A549 (cell line): ENCODE measurements at regions not wholly inside any gene's neighbourhood (a gene's known extent, or its start where the extent isn't known, plus 50 kb on each side); places are given as distances from the start of the nearest gene placed in this dataset.

Experiments used
- ATAC-seq, 2 experiments: fragments of 200-7000 bp in 1 of 2; fragments of >200 bp in 1 of 2; cut with Nextera tagmentation in 1 of 2; cut with Tn5 transposase in 1 of 2; 3 replicates each; pipeline versions ENCODE4 v1.8.0 to v1.9.1; 2018 to 2020; ENCODE audit warnings: mild to moderate bottlenecking in 1 of 2, moderate library complexity in 1 of 2
- CTCF ChIA-PET: fragments of 300-600 bp; sonication (Branson Sonifier 250); formaldehyde crosslinking; extraction: SDS; loops from one replicate; lab custom pipeline; 2021; ENCODE audit warnings: antibody characterized with exemption, inconsistent platforms; lab: Yijun Ruan, JAX
- POLR2A ChIA-PET: fragments of 350-600 bp; formaldehyde crosslinking; extraction: SDS; loops from one replicate; lab custom pipeline; 2021; ENCODE audit warnings: antibody characterized with exemption, inconsistent platforms; lab: Yijun Ruan, JAX
- DNase-seq, 2 experiments: peaks; one replicate each; pipeline versions ENCODE4 v3.0.0 to v3.0.0-alpha.2; 2011 to 2016; ENCODE audit warnings: low read depth in 1 of 2, low spot score in 1 of 2
- FAIRE-seq: peaks from 2 replicates; lab custom pipeline; 2011; peaks lifted over from hg19 to GRCh38; lab: Jason Lieb, UNC
- H3K27ac ChIP-seq, 2 experiments: fragments of >200 bp; sonication (Bioruptor Twin); formaldehyde crosslinking; 3 replicates each; pipeline ENCODE4 v1.5.1; 2016 to 2017
- H3K4me1 ChIP-seq: fragments of >200 bp; sonication (Bioruptor Twin); formaldehyde crosslinking; 3 replicates; pipeline ENCODE4 v1.6.1; 2016
- H3K4me2 ChIP-seq: fragments of >200 bp; sonication (Bioruptor Twin); formaldehyde crosslinking; 3 replicates; pipeline ENCODE4 v1.6.1; 2016
- H3K4me3 ChIP-seq: fragments of >200 bp; sonication (Bioruptor Twin); formaldehyde crosslinking; 3 replicates; pipeline ENCODE4 v1.5.1; 2016
- H3K9me3 ChIP-seq: fragments of >200 bp; sonication (Bioruptor Twin); formaldehyde crosslinking; 3 replicates; pipeline ENCODE4 v1.6.1; 2016
- ATOH8 ChIP-seq: fragments of 250-450 bp; sonication (Bioruptor Pico); IDR thresholded peaks from 2 replicates; pipeline ENCODE4 v1.5.0; 2020; ENCODE audit warnings: low read depth, mild to moderate bottlenecking, moderate library complexity
- CBX2 ChIP-seq: fragments of 200-600 bp; sonication (generic); IDR thresholded peaks from 2 replicates; pipeline ENCODE4 v1.6.1; 2016; ENCODE audit warnings: low read depth, mild to moderate bottlenecking, borderline replicate concordance
- CHD2 ChIP-seq: fragments of 150-350 bp; IDR thresholded peaks from 2 replicates; pipeline ENCODE4 v1.6.1; 2014; ENCODE audit warnings: low read length; ENCODE audit not compliant: partially characterized antibody
- EP300 ChIP-seq, 2 experiments: fragments of >200 bp; sonication (Bioruptor Twin); formaldehyde crosslinking; IDR thresholded peaks; 2 replicates in 1 of 2; 3 replicates in 1 of 2; pipeline ENCODE4 v1.6.1; 2016 to 2017
- FOSB ChIP-seq: fragments of 250-450 bp; sonication (Bioruptor Pico); IDR thresholded peaks from 2 replicates; pipeline ENCODE4 v1.5.0; 2020; ENCODE audit warnings: mild to moderate bottlenecking, moderate library complexity
- FOSL2 ChIP-seq, 2 experiments: fragments of 450-650 bp in 1 of 2; fragments of >200 bp in 1 of 2; sonication (Bioruptor Twin) in 1 of 2; formaldehyde crosslinking; IDR thresholded peaks; 2 replicates each; pipeline versions ENCODE4 v1.5.0 to v1.6.1; 2016 to 2020; ENCODE audit warnings: mild to moderate bottlenecking in 1 of 2, moderate library complexity in 1 of 2
- FOXS1 ChIP-seq: fragments of 250-450 bp; sonication (Bioruptor Pico); IDR thresholded peaks from 2 replicates; pipeline ENCODE4 v1.5.0; 2020; ENCODE audit warnings: mild to moderate bottlenecking, moderate library complexity
- GATA3 ChIP-seq: IDR thresholded peaks from 2 replicates; pipeline ENCODE4 v1.6.1; 2012; ENCODE audit warnings: borderline replicate concordance
- HEYL ChIP-seq: fragments of 250-450 bp; sonication (Bioruptor Pico); IDR thresholded peaks from 2 replicates; pipeline ENCODE4 v1.8.0; 2021; ENCODE audit warnings: mild to moderate bottlenecking, moderate library complexity
- HMGXB4 ChIP-seq: fragments of 250-450 bp; sonication (Bioruptor Pico); IDR thresholded peaks from 2 replicates; pipeline ENCODE4 v1.5.0; 2021; ENCODE audit warnings: mild to moderate bottlenecking, moderate library complexity, borderline replicate concordance
- HOXB13 ChIP-seq: fragments of 250-450 bp; sonication (Bioruptor Pico); IDR thresholded peaks from 2 replicates; pipeline ENCODE4 v1.5.0; 2020; ENCODE audit warnings: low read depth, mild to moderate bottlenecking, moderate library complexity
- HOXB5 ChIP-seq: fragments of 250-450 bp; sonication (Bioruptor Pico); IDR thresholded peaks from 2 replicates; pipeline ENCODE4 v1.5.0; 2020; ENCODE audit warnings: mild to moderate bottlenecking, moderate library complexity
- JUN ChIP-seq, 2 experiments: fragments of >200 bp; sonication (Bioruptor Twin); formaldehyde crosslinking; IDR thresholded peaks; 2 replicates in 1 of 2; 3 replicates in 1 of 2; pipeline ENCODE4 v1.6.1; 2016 to 2017
- JUNB ChIP-seq: fragments of >200 bp; sonication (Bioruptor Twin); formaldehyde crosslinking; IDR thresholded peaks from 2 replicates; pipeline ENCODE4 v1.6.1; 2016
- MAFK ChIP-seq: fragments of 450-650 bp; IDR thresholded peaks from 2 replicates; pipeline ENCODE4 v1.6.1; 2014; ENCODE audit not compliant: partially characterized antibody
- MAX ChIP-seq: IDR thresholded peaks from 2 replicates; pipeline ENCODE4 v1.6.1; 2012
- MAZ ChIP-seq: fragments of 150-350 bp; IDR thresholded peaks from 2 replicates; pipeline ENCODE4 v1.6.1; 2014; ENCODE audit warnings: antibody characterized with exemption, low read depth, low read length, borderline replicate concordance
- NPAS2 ChIP-seq: fragments of 250-450 bp; sonication (Bioruptor Pico); IDR thresholded peaks from 2 replicates; pipeline ENCODE4 v1.8.0; 2022; ENCODE audit warnings: mild to moderate bottlenecking, moderate library complexity, borderline replicate concordance
- RARB ChIP-seq: fragments of 250-450 bp; sonication (Bioruptor Pico); IDR thresholded peaks from 2 replicates; pipeline ENCODE4 v1.8.0; 2021; ENCODE audit warnings: mild to moderate bottlenecking, moderate library complexity
- RCOR1 ChIP-seq: fragments of 150-350 bp; IDR thresholded peaks from 2 replicates; pipeline ENCODE4 v1.6.1; 2014; ENCODE audit warnings: antibody characterized with exemption, low read length, low read depth
- RNF2 ChIP-seq: fragments of 200-600 bp; sonication (generic); IDR thresholded peaks from 2 replicates; pipeline ENCODE4 v1.6.1; 2016; ENCODE audit warnings: low read depth, mild to moderate bottlenecking, antibody characterized with exemption, moderate library complexity, borderline replicate concordance
- TFCP2L1 ChIP-seq: fragments of 250-450 bp; sonication (Bioruptor Pico); IDR thresholded peaks from 2 replicates; pipeline ENCODE4 v1.5.0; 2021; ENCODE audit warnings: mild to moderate bottlenecking
- TP53 ChIP-seq: fragments of 250-450 bp; sonication (Bioruptor Pico); IDR thresholded peaks from 2 replicates; pipeline ENCODE4 v1.5.0; 2021; ENCODE audit warnings: mild to moderate bottlenecking, moderate library complexity
- ZC3H11A ChIP-seq: fragments of 450-650 bp; IDR thresholded peaks from 2 replicates; pipeline ENCODE4 v1.6.1; 2014; ENCODE audit warnings: antibody characterized with exemption, mild to moderate bottlenecking
- ZFP36 ChIP-seq: fragments of 450-650 bp; IDR thresholded peaks from 2 replicates; pipeline ENCODE4 v1.6.1; 2014; ENCODE audit warnings: borderline replicate concordance; ENCODE audit not compliant: partially characterized antibody
- WGBS: methylation state at CpG from one replicate; pipeline ENCODE4 v1.1.6; 2017; ENCODE audit errors: missing lambda C conversion rate; 5-methylcytosine and 5-hydroxymethylcytosine counted together
- TF ChIP-seq, protein P1 (sequence below): fragments of 200-600 bp; sonication (generic); IDR thresholded peaks from 2 replicates; pipeline ENCODE4 v1.6.1; 2016; ENCODE audit warnings: antibody characterized with exemption, mild to moderate bottlenecking, moderate library complexity
- TF ChIP-seq, protein P2 (sequence below): fragments of >200 bp; sonication (Bioruptor Twin); formaldehyde crosslinking; IDR thresholded peaks from 3 replicates; pipeline ENCODE4 v1.6.1; 2016
- TF ChIP-seq, protein P3 (sequence below): fragments of >200 bp; sonication (Bioruptor Twin); formaldehyde crosslinking; IDR thresholded peaks from 2 replicates; pipeline ENCODE4 v1.6.1; 2016

DNA sequence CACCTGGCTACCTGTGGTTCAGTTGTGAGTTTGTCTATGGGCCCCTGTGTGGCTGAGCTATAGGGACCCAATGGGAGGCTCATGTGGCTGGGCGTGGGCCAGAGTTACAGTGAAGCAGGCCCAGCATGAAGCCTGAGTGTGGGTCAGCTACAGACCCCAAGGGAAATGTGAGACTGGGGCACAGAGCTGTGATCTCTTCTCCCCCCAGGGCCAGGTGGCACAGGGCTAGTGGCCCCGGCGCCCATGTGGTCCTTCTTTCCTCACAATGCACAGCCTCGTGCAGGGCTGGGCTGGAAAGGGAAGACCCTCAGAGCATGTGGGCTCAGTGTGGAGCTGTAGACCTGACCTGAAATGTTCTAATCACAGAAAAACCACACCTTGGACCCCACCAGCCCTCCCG, 71.6 kb upstream of the NECTIN1 start:
- no peaks in the 10 kb centered on the region for H3K4me1 ChIP-seq
- no peak overlapping the region for H3K4me2 ChIP-seq
- no peak overlapping the region for H3K4me3 ChIP-seq
- no peaks in the 10 kb centered on the region for H3K9me3 ChIP-seq
- DNase-seq (no peak), ATAC-seq (no peak), FAIRE-seq (no peak)
- WGBS: 27% methylated on average over 3 of the region's 5 CpGs
- TF ChIP-seq CBX2 (no peak), MAFK (no peak), RCOR1 (no peak), TFCP2L1 (CRISPR knock-in tag) (no peak), JUNB (no peak), NPAS2 (CRISPR knock-in tag) (no peak), ZC3H11A (no peak), MAX (no peak), GATA3 (no peak), JUN (IDR thresholded peaks at IDR 0.05) (no peak), RARB (CRISPR knock-in tag) (no peak)
- TF ChIP-seq, protein P1, sequence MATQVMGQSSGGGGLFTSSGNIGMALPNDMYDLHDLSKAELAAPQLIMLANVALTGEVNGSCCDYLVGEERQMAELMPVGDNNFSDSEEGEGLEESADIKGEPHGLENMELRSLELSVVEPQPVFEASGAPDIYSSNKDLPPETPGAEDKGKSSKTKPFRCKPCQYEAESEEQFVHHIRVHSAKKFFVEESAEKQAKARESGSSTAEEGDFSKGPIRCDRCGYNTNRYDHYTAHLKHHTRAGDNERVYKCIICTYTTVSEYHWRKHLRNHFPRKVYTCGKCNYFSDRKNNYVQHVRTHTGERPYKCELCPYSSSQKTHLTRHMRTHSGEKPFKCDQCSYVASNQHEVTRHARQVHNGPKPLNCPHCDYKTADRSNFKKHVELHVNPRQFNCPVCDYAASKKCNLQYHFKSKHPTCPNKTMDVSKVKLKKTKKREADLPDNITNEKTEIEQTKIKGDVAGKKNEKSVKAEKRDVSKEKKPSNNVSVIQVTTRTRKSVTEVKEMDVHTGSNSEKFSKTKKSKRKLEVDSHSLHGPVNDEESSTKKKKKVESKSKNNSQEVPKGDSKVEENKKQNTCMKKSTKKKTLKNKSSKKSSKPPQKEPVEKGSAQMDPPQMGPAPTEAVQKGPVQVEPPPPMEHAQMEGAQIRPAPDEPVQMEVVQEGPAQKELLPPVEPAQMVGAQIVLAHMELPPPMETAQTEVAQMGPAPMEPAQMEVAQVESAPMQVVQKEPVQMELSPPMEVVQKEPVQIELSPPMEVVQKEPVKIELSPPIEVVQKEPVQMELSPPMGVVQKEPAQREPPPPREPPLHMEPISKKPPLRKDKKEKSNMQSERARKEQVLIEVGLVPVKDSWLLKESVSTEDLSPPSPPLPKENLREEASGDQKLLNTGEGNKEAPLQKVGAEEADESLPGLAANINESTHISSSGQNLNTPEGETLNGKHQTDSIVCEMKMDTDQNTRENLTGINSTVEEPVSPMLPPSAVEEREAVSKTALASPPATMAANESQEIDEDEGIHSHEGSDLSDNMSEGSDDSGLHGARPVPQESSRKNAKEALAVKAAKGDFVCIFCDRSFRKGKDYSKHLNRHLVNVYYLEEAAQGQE: no peak
- TF ChIP-seq, protein P2, sequence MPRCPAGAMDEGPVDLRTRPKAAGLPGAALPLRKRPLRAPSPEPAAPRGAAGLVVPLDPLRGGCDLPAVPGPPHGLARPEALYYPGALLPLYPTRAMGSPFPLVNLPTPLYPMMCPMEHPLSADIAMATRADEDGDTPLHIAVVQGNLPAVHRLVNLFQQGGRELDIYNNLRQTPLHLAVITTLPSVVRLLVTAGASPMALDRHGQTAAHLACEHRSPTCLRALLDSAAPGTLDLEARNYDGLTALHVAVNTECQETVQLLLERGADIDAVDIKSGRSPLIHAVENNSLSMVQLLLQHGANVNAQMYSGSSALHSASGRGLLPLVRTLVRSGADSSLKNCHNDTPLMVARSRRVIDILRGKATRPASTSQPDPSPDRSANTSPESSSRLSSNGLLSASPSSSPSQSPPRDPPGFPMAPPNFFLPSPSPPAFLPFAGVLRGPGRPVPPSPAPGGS: no peak
- ChIA-PET CTCF (interaction anchor here (0.6 kb wide), 1 partner anchor 125 kb away, joined by 3 read pairs; no protein-coding TSS in a partner anchor), POLR2A (no interaction called here)
- no peak overlapping the region for H3K27ac ChIP-seq

DNA sequence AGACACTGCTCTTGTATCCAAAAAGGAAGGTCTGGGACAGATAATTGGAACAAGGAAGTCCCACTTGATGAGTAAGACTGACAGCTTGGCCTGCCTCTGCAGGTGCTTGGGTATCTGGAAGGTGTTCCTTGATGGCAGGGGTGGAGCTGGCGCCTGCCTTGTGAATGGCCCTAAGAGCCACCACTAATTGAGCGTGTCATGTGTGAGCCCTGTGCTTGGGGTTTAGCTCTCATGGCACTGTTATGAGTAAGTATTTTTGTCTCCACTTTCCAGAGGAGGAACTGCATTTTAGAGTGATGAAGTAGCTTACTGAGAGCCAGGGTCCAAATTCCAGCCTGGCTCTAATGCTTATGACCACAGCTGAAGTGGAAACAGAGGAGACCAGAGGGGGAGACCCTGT, 71.2 kb upstream of the NECTIN1 start:
- Histone ChIP-seq H3K4me2 (no peak overlapping the region), H3K27ac (no peak overlapping the region), H3K4me3 (no peak overlapping the region), H3K4me1 (no peaks in the 10 kb centered on the region), H3K9me3 (no peaks in the 10 kb centered on the region)
- 53% methylated on average over 2 of the region's 2 CpGs for WGBS
- FAIRE-seq (no peak), DNase-seq (no peak), ATAC-seq (no peak)
- ChIA-PET POLR2A (no interaction called here), CTCF (interaction anchor here (0.6 kb wide), 1 partner anchor 126 kb away, joined by 3 read pairs; no protein-coding TSS in a partner anchor)
- no peak for TF ChIP-seq FOSL2 (IDR thresholded peaks at IDR 0.05)
- no peak for TF ChIP-seq FOSL2 (CRISPR knock-in tag; IDR thresholded peaks at IDR 0.05)
- no peak for TF ChIP-seq FOSB (CRISPR knock-in tag)
- TF ChIP-seq JUN (IDR thresholded peaks at IDR 0.05): no peak
- TF ChIP-seq HEYL (CRISPR knock-in tag): no peak
- no peak for TF ChIP-seq ZFP36
- TF ChIP-seq ATOH8: no peak
- TF ChIP-seq EP300 (IDR thresholded peaks at IDR 0.05): no peak
- no peak for TF ChIP-seq RNF2

DNA sequence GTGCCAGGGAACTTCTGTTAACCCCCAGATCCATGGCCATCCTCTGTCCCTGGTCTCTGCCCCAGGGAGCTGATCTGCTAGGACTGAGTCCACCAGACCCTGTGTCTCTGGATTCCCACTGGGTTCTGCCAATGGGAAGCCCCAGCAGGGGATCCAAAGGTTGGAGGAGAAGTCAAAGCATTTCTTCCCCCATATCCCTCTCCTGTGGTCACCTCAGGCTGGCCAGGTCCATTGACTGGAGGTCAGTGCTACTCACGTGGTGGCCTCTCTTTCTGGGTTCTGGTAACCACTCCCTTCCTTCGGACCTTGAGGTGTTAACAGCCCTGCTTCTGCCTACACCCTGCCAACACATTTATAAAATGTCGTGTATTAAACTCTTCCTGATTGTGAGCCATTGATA, 69.7 kb upstream of the NECTIN1 start:
- Histone ChIP-seq H3K4me3 (no peak overlapping the region), H3K9me3 (no peaks in the 10 kb centered on the region), H3K27ac (no peak overlapping the region), H3K4me2 (no peak overlapping the region), H3K4me1 (no peaks in the 10 kb centered on the region)
- ChIA-PET POLR2A (no interaction called here), CTCF (no interaction called here)
- ATAC-seq: no peak
- no peak for FAIRE-seq
- 7% methylated on average over 3 of the region's 3 CpGs for WGBS
- DNase-seq: no peak
- no peak for TF ChIP-seq MAZ
- no peak for TF ChIP-seq CHD2
- TF ChIP-seq RNF2: no peak
- no peak for TF ChIP-seq HOXB13 (CRISPR knock-in tag)
- TF ChIP-seq MAX: no peak
- TF ChIP-seq TP53 (CRISPR knock-in tag): no peak
- TF ChIP-seq HMGXB4 (CRISPR knock-in tag): no peak
- no peak for TF ChIP-seq FOSB (CRISPR knock-in tag)
- TF ChIP-seq HOXB5 (CRISPR knock-in tag): no peak
- TF ChIP-seq, protein P3, sequence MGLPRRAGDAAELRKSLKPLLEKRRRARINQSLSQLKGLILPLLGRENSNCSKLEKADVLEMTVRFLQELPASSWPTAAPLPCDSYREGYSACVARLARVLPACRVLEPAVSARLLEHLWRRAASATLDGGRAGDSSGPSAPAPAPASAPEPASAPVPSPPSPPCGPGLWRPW: no peak
- TF ChIP-seq FOXS1 (CRISPR knock-in tag): no peak
